ENCODE measurements at regions not wholly inside any gene's neighbourhood (a gene's known extent, or its start where the extent isn't known, plus 50 kb on each side); places are given as distances from the start of the nearest gene placed in this dataset.

- DNase-seq (ENCODE audit: low spot score): no peak
Measured at GRCh38 chr10:124264271-124264670, 154.5 kb downstream of the OAT start.

- DNase-seq (ENCODE audit: low spot score): no peak
Measured at GRCh38 chr10:124263726-124264125, 155.0 kb downstream of the OAT start.

- no peak for DNase-seq (ENCODE audit: low spot score)
Measured at GRCh38 chr10:124262971-124263370, 155.8 kb downstream of the OAT start.

- DNase-seq (ENCODE audit: low spot score): no peak
Measured at GRCh38 chr10:124262234-124262865, 156.4 kb downstream of the OAT start.

DNA sequence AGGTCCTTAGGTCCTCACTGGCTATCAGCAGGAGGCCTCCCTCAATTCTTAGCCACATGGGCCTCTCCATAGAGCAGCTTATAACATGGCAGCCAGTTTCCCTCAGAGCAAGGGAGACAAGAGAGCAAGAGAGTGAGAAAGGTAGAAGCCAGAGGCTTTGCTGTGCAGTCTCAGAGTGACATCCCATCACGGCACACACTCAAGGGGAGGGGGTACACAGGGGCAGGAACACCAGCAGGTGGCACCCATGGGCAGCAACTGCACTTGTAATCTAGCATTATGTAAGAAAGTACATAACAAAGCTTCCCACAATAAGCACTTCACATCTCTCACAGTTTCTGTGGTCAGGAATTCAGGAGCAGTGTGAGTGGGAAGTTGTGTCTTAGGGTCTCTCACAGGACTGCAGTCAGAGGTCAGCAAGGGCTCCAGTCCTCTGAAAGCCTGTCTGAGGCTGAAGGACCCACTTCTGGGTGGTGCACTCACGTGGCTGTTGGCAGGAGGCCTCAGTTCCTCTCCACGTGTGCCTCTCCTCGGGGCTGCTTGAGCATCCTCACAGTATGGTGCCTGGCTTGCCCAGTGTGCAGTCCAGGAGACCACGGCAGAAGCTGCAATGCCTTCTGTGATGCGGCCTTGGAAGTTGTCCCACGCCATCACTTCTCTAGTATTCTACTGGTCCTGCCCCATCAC lies 159.4 kb downstream of the OAT start:
- no peak for DNase-seq (ENCODE audit: low spot score)

- DNase-seq (ENCODE audit: low spot score): no peak
Measured at GRCh38 chr10:124257781-124258180, 160.9 kb downstream of the OAT start.

- no peak for DNase-seq (ENCODE audit: low spot score)
Measured at GRCh38 chr10:124256151-124256550, 162.6 kb downstream of the OAT start.

- DNase-seq (ENCODE audit: low spot score): no peak
Measured at GRCh38 chr10:124255556-124255955, 162.2 kb upstream of the CHST15 start.

DNA sequence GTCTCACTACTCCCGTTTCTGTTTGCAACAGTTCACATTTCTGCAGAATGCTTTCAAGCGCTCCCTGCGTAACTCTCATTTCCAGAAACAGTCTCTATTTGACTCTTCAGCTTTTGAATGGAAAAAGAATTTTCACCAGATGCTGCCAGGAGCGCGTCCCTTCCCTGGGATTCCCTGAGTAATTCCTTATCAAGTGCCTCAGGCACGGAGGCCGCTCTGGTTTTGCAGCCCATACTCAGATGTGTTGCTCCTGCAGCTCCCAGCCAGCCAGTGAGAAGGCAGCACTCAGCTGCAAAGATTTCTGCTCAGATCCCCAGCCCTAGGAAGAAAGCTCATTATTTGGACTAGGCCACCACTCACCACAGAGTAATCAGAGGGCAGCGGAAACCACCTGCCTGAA lies 161.1 kb upstream of the CHST15 start:
- no peak for DNase-seq (ENCODE audit: low spot score)

DNA sequence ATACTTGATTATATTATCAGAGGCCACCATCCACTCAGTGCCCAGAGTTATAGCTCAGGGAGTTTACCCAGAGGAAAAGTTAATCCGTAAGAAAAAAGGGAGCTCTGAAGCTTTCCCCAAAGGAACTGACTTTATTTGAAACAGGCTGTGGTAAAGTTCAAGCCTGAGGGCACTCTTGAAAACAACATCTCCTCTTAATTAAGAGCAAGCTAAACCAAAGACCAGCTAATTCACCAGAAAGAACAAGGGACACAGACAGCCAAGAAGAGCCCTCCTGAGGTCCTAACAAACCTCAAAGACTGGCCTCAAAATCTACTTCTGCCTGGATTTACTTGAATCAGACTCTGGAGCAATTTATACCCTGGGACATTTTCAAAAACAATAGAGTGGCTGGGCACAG lies 159.6 kb upstream of the CHST15 start:
- DNase-seq (ENCODE audit: low spot score): no peak

DNA sequence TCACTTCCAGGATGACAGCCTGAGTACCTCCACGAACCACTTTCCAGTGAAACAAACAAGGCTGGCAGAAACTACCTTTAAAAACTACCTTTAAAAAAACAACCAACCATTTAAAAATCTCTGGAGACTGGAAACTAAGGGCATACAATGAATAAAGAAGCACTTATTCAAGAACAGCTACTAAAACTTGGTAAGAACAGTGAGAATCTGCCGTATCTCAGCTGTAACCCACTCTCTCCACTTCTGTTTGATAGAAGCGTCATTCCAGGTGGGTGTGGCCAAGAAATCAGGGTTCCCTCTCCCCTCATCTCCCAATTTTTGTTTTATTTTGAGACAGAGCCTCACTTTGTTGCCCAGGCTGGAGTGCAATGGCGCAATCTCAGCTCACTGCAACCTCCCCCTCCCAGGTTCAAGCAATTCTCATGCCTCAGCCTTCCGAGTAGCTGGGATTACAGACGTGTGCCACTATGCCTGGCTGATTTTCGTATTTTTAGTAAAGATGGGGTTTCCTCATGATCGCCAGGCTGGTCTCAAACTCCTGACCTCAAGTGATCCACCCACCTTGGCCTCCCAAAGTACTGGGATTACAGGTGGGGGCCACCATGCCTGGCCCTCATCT lies 158.8 kb upstream of the CHST15 start:
- no peak for DNase-seq (ENCODE audit: low spot score)

DNA sequence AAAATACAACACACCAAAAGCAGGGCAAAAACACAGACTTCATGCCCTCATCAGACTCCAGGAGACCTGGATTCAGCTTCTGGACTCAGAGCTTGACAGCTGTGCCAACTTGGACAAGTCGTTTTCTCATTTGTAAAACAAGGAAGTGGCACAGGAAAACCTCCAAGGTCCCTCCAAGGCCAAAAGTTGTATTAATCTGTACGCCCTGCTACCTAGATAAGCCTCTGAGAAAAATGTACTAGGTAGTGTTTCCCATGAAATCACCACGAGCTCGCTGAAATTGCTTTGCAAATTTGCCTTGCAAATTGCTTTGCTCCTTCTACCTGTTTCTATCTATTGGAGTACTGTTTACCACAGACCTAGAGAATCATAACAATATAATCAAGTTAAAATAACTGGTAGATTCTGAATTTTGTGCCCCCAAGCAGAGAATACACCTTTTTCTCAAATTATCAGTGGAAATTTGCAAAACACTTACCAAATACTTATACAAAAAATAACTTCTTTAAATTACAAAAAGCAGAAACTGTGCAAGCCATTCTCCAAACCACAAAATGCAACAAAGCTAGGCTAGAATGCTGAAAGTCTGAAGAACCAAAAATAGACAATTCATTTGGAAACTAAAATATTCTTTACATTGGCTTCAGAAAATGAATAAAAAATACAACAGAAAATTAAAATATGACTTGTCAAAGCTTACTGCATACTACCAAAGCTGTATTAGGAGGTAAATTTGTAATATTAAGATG lies 158.1 kb upstream of the CHST15 start:
- DNase-seq (ENCODE audit: low spot score): no peak

GRCh38 chr10:124250506-124250905 lies 157.1 kb upstream of the CHST15 start:
- no peak for DNase-seq (ENCODE audit: low spot score)

DNA sequence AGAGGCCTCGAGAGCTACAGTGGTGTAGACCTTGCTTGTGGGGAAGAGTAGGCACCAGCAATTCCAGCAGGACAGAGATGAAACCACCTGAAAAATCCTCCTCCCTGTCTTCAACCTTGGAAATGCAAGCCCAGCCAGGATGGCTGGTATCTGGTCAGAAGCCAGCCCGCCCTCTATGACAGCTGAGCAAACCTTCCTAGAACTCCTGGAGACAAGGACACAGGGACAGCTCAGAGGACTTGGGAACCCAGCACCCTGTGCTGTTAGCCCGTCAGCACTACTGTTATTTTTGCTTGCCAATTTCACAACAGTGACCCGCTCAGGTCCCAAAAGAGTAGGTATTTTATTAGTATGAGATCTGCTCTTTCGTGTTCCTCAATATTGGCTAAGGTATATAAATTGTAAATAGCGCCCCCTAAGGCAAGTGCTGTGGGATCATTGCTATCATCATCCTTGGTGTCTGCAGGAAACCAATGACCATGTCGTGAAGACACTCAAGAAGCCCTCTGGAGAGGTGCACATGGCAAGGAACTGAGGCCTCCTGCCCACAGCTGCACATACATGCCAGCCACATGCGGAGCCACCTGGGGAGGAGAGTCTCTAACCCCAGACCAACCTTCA lies 156.5 kb upstream of the CHST15 start:
- no peak for DNase-seq (ENCODE audit: low spot score)

DNA sequence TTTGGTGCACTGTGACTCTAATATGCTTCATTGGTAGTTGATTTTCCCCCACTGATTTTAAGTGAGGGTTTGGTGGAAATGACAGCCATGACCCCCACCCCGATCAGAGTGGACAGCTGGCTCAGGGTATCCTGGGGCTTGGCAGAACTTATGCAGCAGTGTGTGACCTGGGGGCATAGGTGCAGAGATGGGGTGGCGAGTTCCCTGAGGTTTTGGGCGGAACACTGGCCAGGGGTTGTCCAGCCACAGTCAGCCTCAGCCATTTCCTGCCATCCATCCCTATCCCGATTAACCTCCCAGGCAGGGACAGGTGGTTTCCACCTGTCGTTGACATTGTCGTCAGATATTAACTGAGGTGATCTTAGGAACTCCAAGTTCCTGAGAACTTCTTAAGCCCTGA lies 155.8 kb upstream of the CHST15 start:
- no peak for DNase-seq (ENCODE audit: low spot score)

DNA sequence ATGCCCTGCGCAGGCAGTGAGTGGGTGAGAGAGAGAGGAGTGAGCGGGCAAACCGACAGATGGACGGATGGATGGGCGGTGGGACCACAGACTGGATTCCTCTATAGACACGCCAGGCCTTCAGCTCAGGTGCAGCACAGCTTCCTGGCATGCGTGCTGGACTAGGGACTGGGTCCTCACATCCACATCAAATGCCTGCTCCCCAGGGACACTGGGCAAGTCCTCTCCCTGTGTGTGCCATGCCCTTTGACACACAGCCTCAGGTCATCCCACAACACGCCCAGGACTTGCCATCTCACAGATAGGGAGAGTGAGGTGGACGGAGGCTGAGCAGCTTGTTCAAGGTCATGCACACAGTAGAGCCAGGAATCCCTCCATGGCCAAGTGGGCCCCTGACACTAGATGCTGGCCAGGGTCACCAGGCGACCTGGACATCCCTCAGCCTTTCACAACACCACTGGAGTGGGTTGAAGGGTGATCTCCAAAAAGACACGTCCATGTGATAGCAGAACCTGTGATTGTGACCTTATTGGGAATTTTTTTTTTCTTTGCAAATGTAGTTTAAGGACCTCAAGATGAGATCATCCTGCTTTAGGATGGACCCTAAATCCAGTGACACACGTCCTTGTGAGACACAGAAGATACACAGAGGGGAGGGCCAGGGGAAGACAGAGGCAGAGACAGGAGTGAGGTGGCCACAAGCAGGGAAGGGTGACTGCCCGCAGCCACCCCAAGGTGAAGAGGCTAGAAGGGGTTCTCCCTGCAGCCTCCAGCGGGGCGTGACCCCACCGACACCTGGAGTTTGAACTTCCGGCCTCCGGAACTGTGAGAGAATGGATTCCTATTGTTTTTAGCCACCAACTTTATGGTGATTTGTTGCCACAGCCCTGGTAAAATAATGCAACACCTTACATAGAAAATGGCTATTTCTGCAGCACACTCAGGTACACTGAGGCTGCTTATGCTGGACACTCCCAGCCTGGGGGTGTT lies 155.0 kb upstream of the CHST15 start:
- DNase-seq (ENCODE audit: low spot score): no peak

DNA sequence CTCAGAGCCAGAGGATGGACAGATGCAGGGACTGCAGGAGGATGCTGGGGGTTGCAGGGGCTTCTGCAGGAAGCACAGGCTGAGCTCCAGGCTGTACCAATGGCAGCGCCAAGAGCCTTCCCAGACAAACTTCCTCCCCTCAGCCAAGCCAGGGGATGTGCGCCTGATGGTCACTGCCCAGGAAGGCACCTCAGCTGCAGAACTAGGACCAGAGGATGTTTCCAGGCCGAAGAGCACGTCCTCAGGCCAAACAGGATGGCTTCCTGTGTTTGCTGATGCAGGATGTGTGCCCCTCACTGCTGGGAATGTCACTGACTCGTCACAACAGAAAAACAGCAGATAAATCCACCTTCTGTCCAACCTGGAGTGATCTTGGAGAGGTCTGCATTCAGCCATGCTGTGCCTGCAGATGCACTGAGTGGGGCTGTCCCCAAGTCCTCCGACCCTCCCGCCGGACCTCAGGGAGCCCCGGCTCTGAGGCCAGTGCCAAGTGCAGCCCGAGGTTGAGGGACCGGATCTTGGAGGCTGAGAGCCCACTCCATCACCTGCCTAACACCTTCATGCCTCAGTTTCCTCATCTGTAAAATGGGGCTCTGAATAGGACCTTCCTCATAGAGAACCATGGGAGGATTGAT lies 152.5 kb upstream of the CHST15 start:
- no peak for DNase-seq (ENCODE audit: low spot score)

DNA sequence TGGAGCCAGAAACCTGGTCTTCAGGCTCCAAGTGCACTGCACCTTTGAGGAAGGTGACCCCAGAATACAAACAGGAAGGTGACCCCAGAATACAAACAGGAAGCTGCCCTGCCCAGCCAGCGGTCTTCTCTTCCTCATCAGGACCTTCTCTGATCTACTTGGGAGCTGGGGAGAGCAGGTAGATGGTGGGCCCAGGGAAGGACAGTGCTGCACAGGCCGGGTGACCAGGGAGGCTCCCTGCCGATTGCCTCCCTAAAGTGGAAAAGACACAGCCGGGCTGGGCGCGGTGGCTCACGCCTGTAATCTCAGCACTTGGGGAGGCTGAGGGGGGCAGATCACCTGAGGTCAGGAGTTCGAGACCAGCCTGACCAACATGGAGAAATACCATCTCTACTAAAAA lies 151.8 kb upstream of the CHST15 start:
- no peak for DNase-seq (ENCODE audit: low spot score)

DNA sequence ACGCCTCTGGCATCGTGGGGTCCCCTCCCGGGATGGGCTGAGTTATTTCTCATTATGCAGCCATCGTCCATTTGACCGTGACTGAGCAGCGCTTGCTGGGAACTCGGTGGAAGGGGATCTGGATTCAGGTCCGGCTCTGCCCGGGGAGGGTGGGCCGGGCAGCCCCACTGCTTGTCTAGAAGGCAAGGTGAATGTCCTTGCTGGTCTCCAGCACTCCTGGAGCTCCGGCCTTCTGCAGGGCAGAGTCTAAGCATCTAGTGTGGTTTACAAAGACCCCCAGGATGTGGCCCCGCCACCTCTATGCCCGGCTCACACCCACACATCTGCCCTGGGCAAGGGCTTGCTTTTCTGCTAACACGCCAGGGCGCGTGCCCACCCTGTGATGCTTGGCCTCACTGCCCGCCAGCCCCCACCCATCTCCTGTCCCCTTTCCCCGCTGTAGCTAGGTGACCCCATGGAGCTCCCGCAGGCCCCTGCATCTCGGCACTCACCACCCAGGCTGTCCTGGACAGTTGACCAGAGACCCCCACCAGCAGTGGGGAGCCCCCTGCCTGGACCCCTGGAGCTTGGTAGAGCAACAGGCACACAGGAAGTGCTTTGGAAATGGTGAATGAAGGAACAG lies 151.0 kb upstream of the CHST15 start:
- no peak for DNase-seq (ENCODE audit: low spot score)

DNA sequence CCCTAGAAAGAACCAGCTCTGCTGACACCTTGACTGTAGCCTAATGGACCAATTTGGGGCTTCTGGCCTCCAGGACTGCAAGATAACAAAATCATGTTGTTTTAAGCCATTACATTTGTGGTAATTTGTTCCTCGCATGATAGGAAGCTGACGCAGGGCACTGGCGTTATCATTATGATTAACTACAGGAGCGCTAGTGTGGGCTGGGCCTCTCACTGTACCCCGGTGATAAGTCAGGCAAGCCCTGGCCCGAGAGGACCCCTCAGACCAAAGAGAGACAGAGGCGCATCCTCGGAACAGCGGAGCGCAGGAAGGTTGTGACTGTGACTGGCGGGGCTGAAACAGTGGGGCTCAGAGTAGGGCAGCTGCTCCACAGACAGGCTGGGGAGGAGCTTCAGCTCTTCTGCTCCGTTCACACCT lies 150.3 kb upstream of the CHST15 start:
- DNase-seq (ENCODE audit: low spot score): no peak

All from CD4-positive, alpha-beta T cell treated with Interleukin-15 for 4 hours (primary cell).